ENCODE measurements at regions not wholly inside any gene's neighbourhood (a gene's known extent, or its start where the extent isn't known, plus 50 kb on each side); places are given as distances from the start of the nearest gene placed in this dataset.

- Histone ChIP-seq H3K4me2 (ENCODE audit: insufficient read depth, low read length) (no peak overlapping the region), H3K79me2 (ENCODE audit: insufficient read depth, low read length) (no peaks in the 10 kb centered on the region), H4K20me1 (ENCODE audit: insufficient read depth, low read length) (no peaks in the 10 kb centered on the region), H2AFZ (ENCODE audit: low read length) (no peak overlapping the region), H3K9me3 (ENCODE audit: low read depth, low read length) (no peaks in the 10 kb centered on the region), H3K27ac (ENCODE audit: low read depth, low read length) (no peak overlapping the region), H3K4me1 (ENCODE audit: insufficient read depth, low read length) (no peaks in the 10 kb centered on the region), H3K36me3 (ENCODE audit: insufficient read depth, low read length) (no peaks in the 10 kb centered on the region), H3K27me3 (ENCODE audit: insufficient read depth, low read length) (no peaks in the 10 kb centered on the region), H3K4me3 (ENCODE audit: insufficient read depth, low read length) (no peak overlapping the region)
- no peak for DNase-seq (ENCODE audit: insufficient read length, low spot score, missing footprints)
- TF ChIP-seq CTCF (IDR thresholded peaks at IDR 0.05; ENCODE audit: extremely low read depth, low read depth, low read length) = no peak
Observed at GRCh38 chr4:130600706-130601105, 1504.8 kb downstream of the C4orf33 start.

GRCh38 chr4:130603043-130603442, 1507.1 kb downstream of the C4orf33 start:
- Histone ChIP-seq H3K4me3 (ENCODE audit: insufficient read depth, low read length) (no peak overlapping the region), H2AFZ (ENCODE audit: low read length) (no peak overlapping the region), H3K36me3 (ENCODE audit: insufficient read depth, low read length) (no peaks in the 10 kb centered on the region), H3K9me3 (ENCODE audit: low read depth, low read length) (no peaks in the 10 kb centered on the region), H3K27me3 (ENCODE audit: insufficient read depth, low read length) (no peaks in the 10 kb centered on the region), H3K79me2 (ENCODE audit: insufficient read depth, low read length) (no peaks in the 10 kb centered on the region), H3K4me1 (ENCODE audit: insufficient read depth, low read length) (no peaks in the 10 kb centered on the region), H3K27ac (ENCODE audit: low read depth, low read length) (no peak overlapping the region), H4K20me1 (ENCODE audit: insufficient read depth, low read length) (no peaks in the 10 kb centered on the region), H3K4me2 (ENCODE audit: insufficient read depth, low read length) (no peak overlapping the region)
- DNase-seq (ENCODE audit: insufficient read length, low spot score, missing footprints) = no peak
- no peak for TF ChIP-seq CTCF (IDR thresholded peaks at IDR 0.05; ENCODE audit: extremely low read depth, low read depth, low read length)

GRCh38 chr4:130608121-130608520, 1512.2 kb downstream of the C4orf33 start:
- TF ChIP-seq CTCF (IDR thresholded peaks at IDR 0.05; ENCODE audit: extremely low read depth, low read depth, low read length) = no peak

GRCh38 chr4:130628531-130628930, 1532.6 kb downstream of the C4orf33 start:
- Histone ChIP-seq H3K27ac (ENCODE audit: low read depth, low read length) (no peak overlapping the region), H3K4me1 (ENCODE audit: insufficient read depth, low read length) (no peaks in the 10 kb centered on the region), H3K4me3 (ENCODE audit: insufficient read depth, low read length) (no peak overlapping the region), H3K79me2 (ENCODE audit: insufficient read depth, low read length) (no peaks in the 10 kb centered on the region), H4K20me1 (ENCODE audit: insufficient read depth, low read length) (no peaks in the 10 kb centered on the region), H2AFZ (ENCODE audit: low read length) (no peak overlapping the region), H3K4me2 (ENCODE audit: insufficient read depth, low read length) (no peak overlapping the region), H3K36me3 (ENCODE audit: insufficient read depth, low read length) (no peaks in the 10 kb centered on the region), H3K27me3 (ENCODE audit: insufficient read depth, low read length) (no peaks in the 10 kb centered on the region), H3K9me3 (ENCODE audit: low read depth, low read length) (peaks cover 2% of the 10 kb centered on the region)
- no peak for DNase-seq (ENCODE audit: insufficient read length, low spot score, missing footprints)
- no peak for TF ChIP-seq CTCF (IDR thresholded peaks at IDR 0.05; ENCODE audit: extremely low read depth, low read depth, low read length)

More at GRCh38 chr4:130608121-130608520, 1512.2 kb downstream of the C4orf33 start:
- H3K4me1 ChIP-seq (ENCODE audit: insufficient read depth, low read length) = no peaks in the 10 kb centered on the region
- H3K4me3 ChIP-seq (ENCODE audit: insufficient read depth, low read length) = no peak overlapping the region
- H2AFZ ChIP-seq (ENCODE audit: low read length) = no peak overlapping the region
- no peaks in the 10 kb centered on the region for H4K20me1 ChIP-seq (ENCODE audit: insufficient read depth, low read length)
- no peak overlapping the region for H3K27ac ChIP-seq (ENCODE audit: low read depth, low read length)
- no peaks in the 10 kb centered on the region for H3K9me3 ChIP-seq (ENCODE audit: low read depth, low read length)
- no peaks in the 10 kb centered on the region for H3K79me2 ChIP-seq (ENCODE audit: insufficient read depth, low read length)
- no peaks in the 10 kb centered on the region for H3K27me3 ChIP-seq (ENCODE audit: insufficient read depth, low read length)
- no peak for DNase-seq (ENCODE audit: insufficient read length, low spot score, missing footprints)
- no peaks in the 10 kb centered on the region for H3K36me3 ChIP-seq (ENCODE audit: insufficient read depth, low read length)
- no peak overlapping the region for H3K4me2 ChIP-seq (ENCODE audit: insufficient read depth, low read length)
